ENCODE measurements at regions not wholly inside any gene's neighbourhood (a gene's known extent, or its start where the extent isn't known, plus 50 kb on each side); places are given as distances from the start of the nearest gene placed in this dataset.
"Not testable (repeated sequence)": the region's sequence is repeated elsewhere in the genome, so short reads cannot be mapped to it uniquely, and the experiment has no call there.

DNA sequence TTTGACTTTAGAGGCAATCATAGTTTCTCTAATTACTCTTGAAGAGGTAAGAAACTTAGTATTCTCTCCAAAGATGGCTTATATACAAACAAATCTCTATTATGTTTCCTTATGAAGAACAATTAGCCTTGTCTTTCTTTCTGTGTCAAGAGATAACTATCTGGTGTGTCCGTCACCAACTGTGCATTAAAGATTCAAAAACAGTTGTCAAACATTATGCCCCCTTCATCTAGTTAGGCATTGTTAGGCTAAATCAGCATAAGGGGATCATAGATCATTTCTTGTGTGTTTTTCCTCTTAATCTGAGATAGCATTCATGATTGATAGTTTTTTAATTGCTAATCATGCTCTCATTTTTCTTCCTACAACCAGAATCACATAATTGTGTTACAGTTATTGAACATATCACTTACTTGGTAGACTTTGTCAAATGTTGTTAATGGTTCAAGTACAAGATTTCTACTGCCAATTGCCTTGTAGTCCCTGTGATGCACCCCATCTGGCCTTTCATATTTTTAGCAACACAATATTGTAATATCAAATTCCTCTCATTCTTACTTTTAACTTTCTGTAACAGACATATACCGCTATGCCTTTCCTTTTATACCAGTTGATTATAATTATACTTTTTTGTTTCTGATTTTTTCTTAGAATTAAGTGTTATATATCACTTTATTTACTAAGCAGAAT lies 612.7 kb downstream of the SLITRK6 start:
- peaks cover 4% of the 10 kb centered on the region for H3K9me3 Mint-ChIP-seq
- no peaks in the 10 kb centered on the region for H3K27me3 Mint-ChIP-seq (ENCODE audit: low read depth)
- CTCF ChIA-PET: no interaction called here
- intact Hi-C loops (cut with micrococcal nuclease): no loop called here
- no peak overlapping the region for H3K4me3 Mint-ChIP-seq
- no peak for DNase-seq
- no peak overlapping the region for H3K27ac Mint-ChIP-seq
- H3K36me3 Mint-ChIP-seq (ENCODE audit: low read depth): no peaks in the 10 kb centered on the region
- H3K4me1 Mint-ChIP-seq (ENCODE audit: low read depth): no peaks in the 10 kb centered on the region

DNA sequence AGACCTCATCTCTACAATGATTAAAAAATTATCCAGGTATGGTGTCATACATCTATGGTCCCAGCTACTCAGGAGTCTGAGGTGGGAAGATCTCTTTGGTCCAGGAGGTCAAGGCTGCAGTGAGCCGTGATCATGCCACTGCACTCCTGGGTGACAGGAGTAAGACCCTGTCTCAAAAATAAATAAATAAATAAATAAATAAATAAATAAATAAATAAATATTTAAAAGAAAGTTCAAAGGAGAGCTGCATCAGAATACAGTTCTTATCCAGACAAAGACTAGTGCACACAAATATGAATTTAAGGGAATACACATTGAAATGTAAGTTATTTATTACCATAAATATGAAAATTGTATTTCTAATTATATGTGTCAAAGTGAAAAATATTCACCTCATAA lies 624.9 kb downstream of the SLITRK6 start:
- DNase-seq: no peak
- H3K27me3 Mint-ChIP-seq (ENCODE audit: low read depth): no peaks in the 10 kb centered on the region
- no peaks in the 10 kb centered on the region for H3K4me1 Mint-ChIP-seq (ENCODE audit: low read depth)
- no peaks in the 10 kb centered on the region for H3K36me3 Mint-ChIP-seq (ENCODE audit: low read depth)
- peaks cover 11% of the 10 kb centered on the region for H3K9me3 Mint-ChIP-seq
- H3K27ac Mint-ChIP-seq: no peak overlapping the region
- intact Hi-C loops (cut with micrococcal nuclease): no loop called here
- CTCF ChIA-PET: no interaction called here
- no peak overlapping the region for H3K4me3 Mint-ChIP-seq

DNA sequence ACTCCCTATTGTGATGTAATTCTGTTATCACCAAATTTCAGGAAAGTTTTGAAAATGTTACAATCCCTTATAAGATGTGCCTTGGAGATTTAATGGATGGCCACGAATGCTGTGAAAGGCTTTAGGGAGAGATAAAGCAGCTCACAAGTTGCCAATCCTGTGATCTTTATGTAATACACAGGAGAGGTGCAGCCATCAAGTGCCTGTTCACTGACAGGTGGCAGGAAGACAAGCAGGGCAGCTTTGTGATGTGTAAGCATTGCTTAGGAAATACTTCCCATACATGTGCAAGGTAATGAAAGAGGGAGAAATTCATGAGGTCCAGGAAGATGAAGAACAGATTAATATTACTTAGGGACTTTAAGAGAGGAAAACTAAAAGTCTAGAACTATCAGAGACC lies 628.8 kb downstream of the SLITRK6 start:
- Mint-ChIP-seq H3K4me1 (ENCODE audit: low read depth) (no peaks in the 10 kb centered on the region), H3K9me3 (peaks cover 4% of the 10 kb centered on the region), H3K36me3 (ENCODE audit: low read depth) (no peaks in the 10 kb centered on the region), H3K27ac (no peak overlapping the region), H3K27me3 (ENCODE audit: low read depth) (no peaks in the 10 kb centered on the region), H3K4me3 (no peak overlapping the region)
- no peak for DNase-seq
- CTCF ChIA-PET: no interaction called here
- intact Hi-C loops (cut with micrococcal nuclease): no loop called here

- Mint-ChIP-seq H3K27ac (no peak overlapping the region), H3K9me3 (peaks cover 9% of the 10 kb centered on the region)
- CTCF ChIA-PET: no interaction called here
These were observed 632.3 kb downstream of the SLITRK6 start for GRCh38 chr13:85166891-85167290.

GRCh38 chr13:85163063-85163462 lies 636.2 kb downstream of the SLITRK6 start:
- no peaks in the 10 kb centered on the region for H3K27me3 Mint-ChIP-seq (ENCODE audit: low read depth)
- peaks cover 8% of the 10 kb centered on the region for H3K9me3 Mint-ChIP-seq
- no peak for DNase-seq
- H3K36me3 Mint-ChIP-seq (ENCODE audit: low read depth): no peaks in the 10 kb centered on the region
- intact Hi-C loops (cut with micrococcal nuclease): no loop called here
- CTCF ChIA-PET: no interaction called here
- H3K27ac Mint-ChIP-seq: no peak overlapping the region
- H3K4me3 Mint-ChIP-seq: no peak overlapping the region
- no peaks in the 10 kb centered on the region for H3K4me1 Mint-ChIP-seq (ENCODE audit: low read depth)

More at GRCh38 chr13:85166891-85167290, 632.3 kb downstream of the SLITRK6 start:
- H3K4me3 Mint-ChIP-seq: no peak overlapping the region
- H3K27me3 Mint-ChIP-seq (ENCODE audit: low read depth): no peaks in the 10 kb centered on the region
- H3K4me1 Mint-ChIP-seq (ENCODE audit: low read depth): no peaks in the 10 kb centered on the region
- H3K36me3 Mint-ChIP-seq (ENCODE audit: low read depth): no peaks in the 10 kb centered on the region
- DNase-seq: no peak
- intact Hi-C loops (cut with micrococcal nuclease): no loop called here

- intact Hi-C loops (cut with micrococcal nuclease): no loop called here
- peaks cover 4% of the 10 kb centered on the region for H3K9me3 Mint-ChIP-seq
- H3K36me3 Mint-ChIP-seq (ENCODE audit: low read depth): no peaks in the 10 kb centered on the region
- H3K27me3 Mint-ChIP-seq (ENCODE audit: low read depth): no peaks in the 10 kb centered on the region
- H3K4me1 Mint-ChIP-seq (ENCODE audit: low read depth): no peaks in the 10 kb centered on the region
- H3K4me3 Mint-ChIP-seq: no peak overlapping the region
- CTCF ChIA-PET: interaction anchor here (0.6 kb wide), 1 partner anchor 106 kb away, joined by 3 read pairs; no protein-coding TSS in a partner anchor
- DNase-seq: no peak
- no peak overlapping the region for H3K27ac Mint-ChIP-seq
These were observed 651.2 kb downstream of the SLITRK6 start for GRCh38 chr13:85148009-85148408.

- CTCF ChIA-PET: no interaction called here
- no peak for DNase-seq
- peaks cover 10% of the 10 kb centered on the region for H3K9me3 Mint-ChIP-seq
- no peak overlapping the region for H3K27ac Mint-ChIP-seq
- no peak overlapping the region for H3K4me3 Mint-ChIP-seq
- H3K4me1 Mint-ChIP-seq (ENCODE audit: low read depth): no peaks in the 10 kb centered on the region
- intact Hi-C loops (cut with micrococcal nuclease): no loop called here
- no peaks in the 10 kb centered on the region for H3K36me3 Mint-ChIP-seq (ENCODE audit: low read depth)
- no peaks in the 10 kb centered on the region for H3K27me3 Mint-ChIP-seq (ENCODE audit: low read depth)
These were observed 656.8 kb downstream of the SLITRK6 start for GRCh38 chr13:85142351-85142927.

DNA sequence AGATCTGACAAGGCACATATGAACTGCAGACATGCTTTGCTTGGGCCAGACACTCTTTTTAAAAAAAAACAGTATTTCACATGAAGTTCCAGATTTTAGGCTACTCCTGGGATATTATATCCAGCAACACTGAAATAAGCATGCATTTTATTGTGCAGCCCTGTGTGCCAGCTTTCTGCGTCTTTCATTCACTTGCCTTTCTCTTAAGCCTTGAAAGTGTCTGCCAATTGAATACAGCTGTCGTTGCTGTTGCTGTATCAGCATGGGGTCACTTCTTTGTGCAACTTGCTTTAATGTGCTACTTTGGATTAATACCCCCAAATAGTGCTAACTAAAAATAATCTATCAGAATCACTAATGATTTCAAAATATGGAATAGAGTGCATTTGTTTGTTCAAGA lies 657.8 kb downstream of the SLITRK6 start:
- H3K4me3 Mint-ChIP-seq: no peak overlapping the region
- H3K36me3 Mint-ChIP-seq (ENCODE audit: low read depth): no peaks in the 10 kb centered on the region
- no peaks in the 10 kb centered on the region for H3K27me3 Mint-ChIP-seq (ENCODE audit: low read depth)
- CTCF ChIA-PET: no interaction called here
- intact Hi-C loops (cut with micrococcal nuclease): no loop called here
- no peak overlapping the region for H3K27ac Mint-ChIP-seq
- DNase-seq: no peak
- peaks cover 10% of the 10 kb centered on the region for H3K9me3 Mint-ChIP-seq
- H3K4me1 Mint-ChIP-seq (ENCODE audit: low read depth): no peaks in the 10 kb centered on the region

DNA sequence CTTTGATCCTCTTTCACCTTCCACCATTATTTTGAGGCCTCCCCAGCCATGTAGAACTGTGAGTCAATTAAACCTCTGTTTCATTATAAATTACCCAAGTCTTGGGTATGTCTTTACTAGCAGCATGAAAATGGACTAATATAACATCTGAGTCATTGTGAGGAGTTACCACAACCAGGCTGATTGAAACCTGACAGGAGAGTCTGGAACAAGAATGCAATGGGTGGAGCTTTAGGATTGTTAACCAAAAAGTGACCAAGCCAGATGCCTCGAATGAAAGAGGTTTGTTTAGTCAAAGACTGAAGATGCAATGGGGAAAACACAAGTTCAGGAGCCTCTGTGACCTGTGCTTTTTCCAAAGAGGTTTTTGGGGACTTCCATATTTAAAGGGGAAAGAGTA lies 659.0 kb downstream of the SLITRK6 start:
- Mint-ChIP-seq H3K27me3 (ENCODE audit: low read depth) (no peaks in the 10 kb centered on the region), H3K27ac (no peak overlapping the region), H3K36me3 (ENCODE audit: low read depth) (no peaks in the 10 kb centered on the region), H3K4me1 (ENCODE audit: low read depth) (no peaks in the 10 kb centered on the region), H3K4me3 (no peak overlapping the region), H3K9me3 (peaks cover 10% of the 10 kb centered on the region)
- intact Hi-C loops (cut with micrococcal nuclease): no loop called here
- no peak for DNase-seq
- CTCF ChIA-PET: no interaction called here

GRCh38 chr13:85137516-85137915 lies 661.7 kb downstream of the SLITRK6 start:
- H3K27me3 Mint-ChIP-seq (ENCODE audit: low read depth): no peaks in the 10 kb centered on the region
- no peak overlapping the region for H3K4me3 Mint-ChIP-seq
- H3K9me3 Mint-ChIP-seq: peaks cover 10% of the 10 kb centered on the region
- intact Hi-C loops (cut with micrococcal nuclease): no loop called here
- no peak for DNase-seq
- CTCF ChIA-PET: no interaction called here
- H3K4me1 Mint-ChIP-seq (ENCODE audit: low read depth): no peaks in the 10 kb centered on the region
- H3K27ac Mint-ChIP-seq: no peak overlapping the region
- no peaks in the 10 kb centered on the region for H3K36me3 Mint-ChIP-seq (ENCODE audit: low read depth)

GRCh38 chr13:85132986-85133385 lies 666.2 kb downstream of the SLITRK6 start:
- Mint-ChIP-seq H3K4me1 (ENCODE audit: low read depth) (no peaks in the 10 kb centered on the region), H3K4me3 (no peak overlapping the region), H3K9me3 (peaks cover 2% of the 10 kb centered on the region), H3K27me3 (ENCODE audit: low read depth) (no peaks in the 10 kb centered on the region), H3K36me3 (ENCODE audit: low read depth) (no peaks in the 10 kb centered on the region), H3K27ac (no peak overlapping the region)
- intact Hi-C loops (cut with micrococcal nuclease): no loop called here
- DNase-seq: no peak
- CTCF ChIA-PET: no interaction called here

GRCh38 chr13:85123501-85123900 lies 675.7 kb downstream of the SLITRK6 start:
- H3K36me3 Mint-ChIP-seq (ENCODE audit: low read depth); H3K9me3 Mint-ChIP-seq; H3K4me3 Mint-ChIP-seq; intact Hi-C loops (cut with micrococcal nuclease); H3K27ac Mint-ChIP-seq; H3K27me3 Mint-ChIP-seq (ENCODE audit: low read depth); H3K4me1 Mint-ChIP-seq (ENCODE audit: low read depth); DNase-seq: not testable (repeated sequence)
- CTCF ChIA-PET: interaction anchor here (0.6 kb wide), 1 partner anchor 559 kb away, joined by 3 read pairs; no protein-coding TSS in a partner anchor

GRCh38 chr13:85108356-85108755 lies 690.9 kb downstream of the SLITRK6 start:
- intact Hi-C loops (cut with micrococcal nuclease): no loop called here
- no peak overlapping the region for H3K4me3 Mint-ChIP-seq
- H3K27me3 Mint-ChIP-seq (ENCODE audit: low read depth): no peaks in the 10 kb centered on the region
- DNase-seq: no peak
- no peaks in the 10 kb centered on the region for H3K36me3 Mint-ChIP-seq (ENCODE audit: low read depth)
- no peak overlapping the region for H3K27ac Mint-ChIP-seq
- peaks cover 1% of the 10 kb centered on the region for H3K9me3 Mint-ChIP-seq
- no peaks in the 10 kb centered on the region for H3K4me1 Mint-ChIP-seq (ENCODE audit: low read depth)
- CTCF ChIA-PET: no interaction called here
